Psoas muscle (tissue), 7 donors: ENCODE measurements at regions not wholly inside any gene's neighbourhood (a gene's known extent, or its start where the extent isn't known, plus 50 kb on each side); places are given as distances from the start of the nearest gene placed in this dataset.

ENCODE experiments used
- ATAC-seq, 4 donors: fragments of 200-7000 bp; cut with Tn5 transposase; one replicate each; pipeline ENCODE4 v1.9.1; 2020; ENCODE audit warnings: moderate library complexity in 3 of 4, mild to moderate bottlenecking in 2 of 4
- DNase-seq, 2 donors: peaks; one replicate each; pipeline ENCODE4 v3.0.0-alpha.2; 2020
- H3K27ac ChIP-seq: fragments of 200-600 bp; one replicate; pipeline ENCODE4 v1.8.0; 2022
- H3K27me3 ChIP-seq, 3 donors: fragments of 200-600 bp in 1 of 3; one replicate each; pipeline versions ENCODE4 v1.6.1 to v1.8.0; 2013 to 2022; ENCODE audit warnings: low read length in 2 of 3, mild to moderate bottlenecking in 2 of 3, moderate library complexity in 1 of 3; ENCODE audit not compliant: insufficient read depth in 3 of 3
- H3K36me3 ChIP-seq, 2 donors: fragments of 200-600 bp in 1 of 2; one replicate each; pipeline versions ENCODE4 v1.6.1 to v1.8.0; 2013 to 2022; ENCODE audit warnings: low read depth in 1 of 2, mild to moderate bottlenecking in 1 of 2, moderate library complexity in 1 of 2; ENCODE audit not compliant: insufficient read depth in 1 of 2
- H3K4me1 ChIP-seq: fragments of 200-600 bp; one replicate; pipeline ENCODE4 v1.8.0; 2022
- H3K4me3 ChIP-seq: fragments of 200-600 bp; one replicate; pipeline ENCODE4 v1.8.0; 2022; ENCODE audit warnings: mild to moderate bottlenecking
- H3K9me3 ChIP-seq: fragments of 200-600 bp; one replicate; pipeline ENCODE4 v1.8.0; 2022
- CTCF ChIP-seq: fragments of 200-600 bp; IDR thresholded peaks from one replicate; pipeline ENCODE4 v1.8.0; 2022; ENCODE audit warnings: antibody characterized with exemption
- WGBS, 3 donors: extraction: QIAGEN DNeasy Blood & Tissue Kit; methylation state at CpG; one replicate each; pipeline versions ENCODE4 v1.1.6 to v1.1.7; 2013; 5-methylcytosine and 5-hydroxymethylcytosine counted together
- intact Hi-C, 2 donors: fragments of 100-400 bp; cut with DNase I; formaldehyde crosslinking; loops; one replicate each; pipeline versions ENCODE4 v1.11.0 to v1.14.2; 2022
- donor health status: healthy with polysubstance abuse.
- donor health status: DM: no; HTN: no; CAD: no; lungs with moderate emphysema.
- donor health status: Bipolar disorder and iron deficiency.
- donor health status: healthy.
- donor health status: DM: yes; HTN: yes; CAD: no.
- donor health status: DM: no; HTN: no; CAD: no.
- donor health status: DM: yes; HTN: yes; CAD: no.

- ATAC-seq, result no peak
- WGBS, 3 donors, result 94 to 96% (median 94%) methylated on average over 4 of the region's 4 CpGs
- H3K36me3 ChIP-seq, result no peaks in the 10 kb centered on the region
- H3K27me3 ChIP-seq, result no peaks in the 10 kb centered on the region
- no peak for DNase-seq
- intact Hi-C loops, result no loop called here
- no peak overlapping the region for H3K27ac ChIP-seq
- H3K9me3 ChIP-seq, result no peaks in the 10 kb centered on the region
- no peak overlapping the region for H3K4me3 ChIP-seq
- peaks cover 9% of the 10 kb centered on the region for H3K4me1 ChIP-seq
- TF ChIP-seq CTCF, result no peak
Observed at GRCh38 chr12:105839629-105840127, 299.1 kb downstream of the NUAK1 start.

DNA sequence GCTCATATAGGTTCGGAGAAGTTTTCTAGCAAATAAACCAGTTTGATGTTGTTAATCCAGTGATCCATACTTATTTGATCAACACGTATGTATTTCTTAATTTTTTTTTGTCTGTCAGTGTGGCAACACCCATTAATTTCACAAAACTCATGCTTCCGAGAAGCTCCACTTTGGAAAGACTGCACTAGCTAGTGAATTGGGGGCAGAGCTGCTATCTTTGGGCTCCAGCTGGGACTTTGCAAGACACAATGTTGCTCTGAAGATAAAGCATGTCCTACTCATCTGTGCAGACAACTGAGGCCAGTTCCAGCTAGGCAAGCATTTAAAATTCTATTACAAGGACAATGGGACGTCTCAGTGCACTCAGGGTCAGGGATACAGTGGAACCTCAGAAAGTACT lies 298.4 kb downstream of the NUAK1 start:
- ATAC-seq, result no peak
- no peak overlapping the region for H3K4me3 ChIP-seq
- intact Hi-C loops, result no loop called here

GRCh38 chr12:105841840-105842239 lies 296.9 kb downstream of the NUAK1 start:
- Histone ChIP-seq H3K36me3 (no peaks in the 10 kb centered on the region), H3K27ac (no peak overlapping the region), H3K9me3 (no peaks in the 10 kb centered on the region), H3K27me3 (no peaks in the 10 kb centered on the region), H3K4me3 (no peak overlapping the region), H3K4me1 (peaks cover 12% of the 10 kb centered on the region)
- DNase-seq (no peak), ATAC-seq (no peak)
- 82 to 86% (median 82%) methylated on average over 4 of the region's 4 CpGs for WGBS, 3 donors
- TF ChIP-seq CTCF, result no peak
- intact Hi-C loops, result no loop called here

More for the DNA sequence above, 298.4 kb downstream of the NUAK1 start:
- Histone ChIP-seq H3K27me3 (no peaks in the 10 kb centered on the region), H3K4me1 (peaks cover 12% of the 10 kb centered on the region), H3K36me3 (no peaks in the 10 kb centered on the region), H3K27ac (no peak overlapping the region), H3K9me3 (no peaks in the 10 kb centered on the region)
- WGBS, 3 donors, result 86 to 92% (median 91%) methylated on average over 4 of the region's 4 CpGs
- no peak for DNase-seq
- TF ChIP-seq CTCF, result no peak

- Histone ChIP-seq H3K36me3 (no peaks in the 10 kb centered on the region), H3K27ac (no peak overlapping the region), H3K27me3 (no peaks in the 10 kb centered on the region), H3K9me3 (no peaks in the 10 kb centered on the region), H3K4me1 (peaks cover 12% of the 10 kb centered on the region), H3K4me3 (no peak overlapping the region)
- WGBS, 3 donors, result 81 to 87% (median 85%) methylated on average over 2 of the region's 2 CpGs
- no peak for TF ChIP-seq CTCF
- DNase-seq, result no peak
- intact Hi-C loops, result no loop called here
- ATAC-seq, result no peak
Observed at GRCh38 chr12:105843561-105843960, 295.2 kb downstream of the NUAK1 start.
